ENCODE measurements at regions not wholly inside any gene's neighbourhood (a gene's known extent, or its start where the extent isn't known, plus 50 kb on each side); places are given as distances from the start of the nearest gene placed in this dataset.

- DNase-seq, result no peak
- Mint-ChIP-seq H3K4me1 (no peaks in the 10 kb centered on the region), H3K4me3 (no peak overlapping the region), H3K36me3 (ENCODE audit: low read depth) (no peaks in the 10 kb centered on the region), H3K27ac (no peak overlapping the region), H3K9me3 (peaks cover 5% of the 10 kb centered on the region), H3K27me3 (no peaks in the 10 kb centered on the region)
- CTCF ChIA-PET, result interaction anchor here (0.6 kb wide), 1 partner anchor 39 kb away, joined by 3 read pairs; no protein-coding TSS in a partner anchor
- POLR2A ChIA-PET, result no interaction called here
These were observed 1492.1 kb downstream of the BRD1 start for GRCh38 chr22:48335442-48336139.

GRCh38 chr22:48334971-48335370 lies 1492.7 kb downstream of the BRD1 start:
- Mint-ChIP-seq H3K9me3 (peaks cover 5% of the 10 kb centered on the region), H3K27me3 (no peaks in the 10 kb centered on the region), H3K36me3 (ENCODE audit: low read depth) (no peaks in the 10 kb centered on the region), H3K4me1 (no peaks in the 10 kb centered on the region), H3K27ac (no peak overlapping the region), H3K4me3 (no peak overlapping the region)
- CTCF ChIA-PET, result no interaction called here
- no peak for DNase-seq
- POLR2A ChIA-PET, result no interaction called here

- Mint-ChIP-seq H3K9me3 (peaks cover 5% of the 10 kb centered on the region), H3K4me1 (no peaks in the 10 kb centered on the region), H3K27me3 (no peaks in the 10 kb centered on the region), H3K27ac (no peak overlapping the region), H3K4me3 (no peak overlapping the region), H3K36me3 (ENCODE audit: low read depth) (no peaks in the 10 kb centered on the region)
- ChIA-PET POLR2A (no interaction called here), CTCF (no interaction called here)
- no peak for DNase-seq
These were observed 1493.6 kb downstream of the BRD1 start for GRCh38 chr22:48333816-48334735.

- H3K4me1 Mint-ChIP-seq, result no peaks in the 10 kb centered on the region
- no peaks in the 10 kb centered on the region for H3K27me3 Mint-ChIP-seq
- ChIA-PET POLR2A (no interaction called here), CTCF (no interaction called here)
- no peaks in the 10 kb centered on the region for H3K36me3 Mint-ChIP-seq (ENCODE audit: low read depth)
- H3K4me3 Mint-ChIP-seq, result no peak overlapping the region
- peaks cover 5% of the 10 kb centered on the region for H3K9me3 Mint-ChIP-seq
- DNase-seq, result no peak
- no peak overlapping the region for H3K27ac Mint-ChIP-seq
These were observed 1494.3 kb downstream of the BRD1 start for GRCh38 chr22:48333323-48333763.

- H3K27ac Mint-ChIP-seq, result no peak overlapping the region
- peaks cover 5% of the 10 kb centered on the region for H3K9me3 Mint-ChIP-seq
- ChIA-PET CTCF (no interaction called here), POLR2A (no interaction called here)
- no peaks in the 10 kb centered on the region for H3K4me1 Mint-ChIP-seq
- H3K36me3 Mint-ChIP-seq (ENCODE audit: low read depth), result no peaks in the 10 kb centered on the region
- H3K4me3 Mint-ChIP-seq, result no peak overlapping the region
- DNase-seq, result no peak
- no peaks in the 10 kb centered on the region for H3K27me3 Mint-ChIP-seq
These were observed 1495.0 kb downstream of the BRD1 start for GRCh38 chr22:48332438-48333322.

GRCh38 chr22:48331691-48332220 lies 1495.9 kb downstream of the BRD1 start:
- POLR2A ChIA-PET, result no interaction called here
- Mint-ChIP-seq H3K27me3 (no peaks in the 10 kb centered on the region), H3K27ac (no peak overlapping the region), H3K4me1 (no peaks in the 10 kb centered on the region), H3K36me3 (ENCODE audit: low read depth) (no peaks in the 10 kb centered on the region), H3K4me3 (no peak overlapping the region), H3K9me3 (peaks cover 5% of the 10 kb centered on the region)
- no peak for DNase-seq
- CTCF ChIA-PET, result no interaction called here

- POLR2A ChIA-PET, result no interaction called here
- no peak overlapping the region for H3K4me3 Mint-ChIP-seq
- H3K4me1 Mint-ChIP-seq, result no peaks in the 10 kb centered on the region
- no peak for DNase-seq
- no peaks in the 10 kb centered on the region for H3K27me3 Mint-ChIP-seq
- H3K27ac Mint-ChIP-seq, result no peak overlapping the region
- no peaks in the 10 kb centered on the region for H3K36me3 Mint-ChIP-seq (ENCODE audit: low read depth)
- peaks cover 5% of the 10 kb centered on the region for H3K9me3 Mint-ChIP-seq
- CTCF ChIA-PET, result interaction anchor here (1.5 kb wide), 1 partner anchor 10 kb away, joined by 4 read pairs; no protein-coding TSS in a partner anchor
These were observed 1496.4 kb downstream of the BRD1 start for GRCh38 chr22:48331266-48331665.

GRCh38 chr22:48327721-48328120 lies 1500.0 kb downstream of the BRD1 start:
- no peak for DNase-seq
- Mint-ChIP-seq H3K27me3 (no peaks in the 10 kb centered on the region), H3K4me1 (no peaks in the 10 kb centered on the region), H3K4me3 (no peak overlapping the region), H3K27ac (no peak overlapping the region), H3K9me3 (peaks cover 7% of the 10 kb centered on the region), H3K36me3 (ENCODE audit: low read depth) (no peaks in the 10 kb centered on the region)
- ChIA-PET CTCF (no interaction called here), POLR2A (no interaction called here)

- Mint-ChIP-seq H3K27ac (no peak overlapping the region), H3K9me3 (peaks cover 3% of the 10 kb centered on the region), H3K4me3 (no peak overlapping the region), H3K27me3 (no peaks in the 10 kb centered on the region), H3K4me1 (no peaks in the 10 kb centered on the region), H3K36me3 (ENCODE audit: low read depth) (no peaks in the 10 kb centered on the region)
- ChIA-PET CTCF (no interaction called here), POLR2A (no interaction called here)
- DNase-seq, result no peak
These were observed 1503.9 kb downstream of the BRD1 start for GRCh38 chr22:48323746-48324145.

GRCh38 chr22:48322907-48323306 lies 1504.8 kb downstream of the BRD1 start:
- POLR2A ChIA-PET, result no interaction called here
- H3K9me3 Mint-ChIP-seq, result peaks cover 3% of the 10 kb centered on the region
- no peak for DNase-seq
- H3K27me3 Mint-ChIP-seq, result no peaks in the 10 kb centered on the region
- no peak overlapping the region for H3K4me3 Mint-ChIP-seq
- H3K36me3 Mint-ChIP-seq (ENCODE audit: low read depth), result no peaks in the 10 kb centered on the region
- CTCF ChIA-PET, result no interaction called here
- H3K27ac Mint-ChIP-seq, result no peak overlapping the region
- no peaks in the 10 kb centered on the region for H3K4me1 Mint-ChIP-seq

- no peaks in the 10 kb centered on the region for H3K4me1 Mint-ChIP-seq
- ChIA-PET CTCF (interaction anchor here (2.2 kb wide), 1 partner anchor 8 kb away, joined by 4 read pairs; no protein-coding TSS in a partner anchor), POLR2A (no interaction called here)
- no peak for DNase-seq
- no peaks in the 10 kb centered on the region for H3K36me3 Mint-ChIP-seq (ENCODE audit: low read depth)
- H3K27me3 Mint-ChIP-seq, result no peaks in the 10 kb centered on the region
- no peak overlapping the region for H3K4me3 Mint-ChIP-seq
- no peak overlapping the region for H3K27ac Mint-ChIP-seq
- H3K9me3 Mint-ChIP-seq, result peaks cover 3% of the 10 kb centered on the region
These were observed 1505.6 kb downstream of the BRD1 start for GRCh38 chr22:48321986-48322545.

- peaks cover 3% of the 10 kb centered on the region for H3K9me3 Mint-ChIP-seq
- CTCF ChIA-PET, result interaction anchor here (2.2 kb wide), 1 partner anchor 10 kb away, joined by 4 read pairs; no protein-coding TSS in a partner anchor
- no peak overlapping the region for H3K4me3 Mint-ChIP-seq
These were observed 1506.8 kb downstream of the BRD1 start for GRCh38 chr22:48320683-48321451.

More at GRCh38 chr22:48320683-48321451, 1506.8 kb downstream of the BRD1 start:
- POLR2A ChIA-PET, result no interaction called here
- Mint-ChIP-seq H3K27me3 (no peaks in the 10 kb centered on the region), H3K36me3 (ENCODE audit: low read depth) (no peaks in the 10 kb centered on the region), H3K27ac (no peak overlapping the region), H3K4me1 (no peaks in the 10 kb centered on the region)
- DNase-seq, result no peak

All from activated CD4-positive, alpha-beta T cell treated with anti-CD3 and anti-CD28 coated beads, Interleukin-2, amount 10 ng/mL, durations not matched to agents 7 days and 5 days (primary cell).